ENCODE measurements at regions not wholly inside any gene's neighbourhood (a gene's known extent, or its start where the extent isn't known, plus 50 kb on each side); places are given as distances from the start of the nearest gene placed in this dataset.

GRCh38 chr5:126178521-126178920 is 244.7 kb upstream of the GRAMD2B start:
- TF ChIP-seq CTCF (conservative IDR thresholded peaks at IDR 0.05; ENCODE audit: low read depth, low read length) = no peak
- TF ChIP-seq EZH2phosphoT487 (IDR thresholded peaks at IDR 0.05; ENCODE audit: borderline replicate concordance, low read length) = no peak
- no peak for TF ChIP-seq EZH2 (IDR thresholded peaks at IDR 0.05; ENCODE audit: low read length, unreplicated experiment)
- Histone ChIP-seq H3K9me3 (ENCODE audit: low read length) (no peaks in the 10 kb centered on the region), H2AFZ (ENCODE audit: low read length) (no peak overlapping the region), H3K27me3 (ENCODE audit: low read length) (no peaks in the 10 kb centered on the region), H3K4me2 (ENCODE audit: low read length) (no peak overlapping the region), H3K79me2 (ENCODE audit: low read length) (no peaks in the 10 kb centered on the region), H3K9ac (ENCODE audit: low read length) (no peak overlapping the region), H4K20me1 (ENCODE audit: low read length) (no peaks in the 10 kb centered on the region), H3K27ac (ENCODE audit: low read length) (no peak overlapping the region), H3K36me3 (ENCODE audit: low read depth, low read length) (no peaks in the 10 kb centered on the region), H3K4me1 (ENCODE audit: insufficient read depth, low read length) (no peaks in the 10 kb centered on the region), H3K4me3 (ENCODE audit: low read length) (no peak overlapping the region), H3K9me2 (replicated peaks; ENCODE audit: low read length) (no peaks in the 10 kb centered on the region), H3F3A (ENCODE audit: low read length, unreplicated experiment) (no peaks in the 10 kb centered on the region)
- no peak for ATAC-seq
- CTCF ChIA-PET = no interaction called here
- no TSS peak for BruUV-seq (replicated peaks)
- intact Hi-C loops (cut with micrococcal nuclease) = no loop called here
- no peak for DNase-seq
- POLR2A ChIA-PET (ENCODE audit: unreplicated experiment) = interaction anchor here (0.6 kb wide), 1 partner anchor 347 kb away, joined by 7 read pairs; no protein-coding TSS in a partner anchor

- no TSS peak for BruUV-seq (replicated peaks)
These were observed 240.1 kb upstream of the GRAMD2B start for GRCh38 chr5:126182971-126183695.

More at GRCh38 chr5:126182971-126183695, 240.1 kb upstream of the GRAMD2B start:
- POLR2A ChIA-PET (ENCODE audit: unreplicated experiment) = interaction anchor here (0.6 kb wide), 1 partner anchor 152 kb away, joined by 3 read pairs; no protein-coding TSS in a partner anchor
- Histone ChIP-seq H3K4me2 (ENCODE audit: low read length) (no peak overlapping the region), H3K27me3 (ENCODE audit: low read length) (no peaks in the 10 kb centered on the region), H3K4me3 (ENCODE audit: low read length) (no peak overlapping the region), H3K9me3 (ENCODE audit: low read length) (no peaks in the 10 kb centered on the region), H3K9me2 (replicated peaks; ENCODE audit: low read length) (no peaks in the 10 kb centered on the region), H3K79me2 (ENCODE audit: low read length) (no peaks in the 10 kb centered on the region), H3K9ac (ENCODE audit: low read length) (no peak overlapping the region), H3F3A (ENCODE audit: low read length, unreplicated experiment) (no peaks in the 10 kb centered on the region), H3K36me3 (ENCODE audit: low read depth, low read length) (no peaks in the 10 kb centered on the region), H3K4me1 (ENCODE audit: insufficient read depth, low read length) (no peaks in the 10 kb centered on the region), H2AFZ (ENCODE audit: low read length) (no peak overlapping the region), H3K27ac (ENCODE audit: low read length) (no peak overlapping the region), H4K20me1 (ENCODE audit: low read length) (no peaks in the 10 kb centered on the region)
- intact Hi-C loops (cut with micrococcal nuclease) = no loop called here
- DNase-seq = no peak
- CTCF ChIA-PET = no interaction called here
- TF ChIP-seq CTCF (conservative IDR thresholded peaks at IDR 0.05; ENCODE audit: low read depth, low read length) (no peak), EZH2phosphoT487 (IDR thresholded peaks at IDR 0.05; ENCODE audit: borderline replicate concordance, low read length) (no peak), EZH2 (IDR thresholded peaks at IDR 0.05; ENCODE audit: low read length, unreplicated experiment) (no peak)
- ATAC-seq = no peak
